CD14-positive monocyte (primary cell): ENCODE measurements at regions not wholly inside any gene's neighbourhood (a gene's known extent, or its start where the extent isn't known, plus 50 kb on each side); places are given as distances from the start of the nearest gene placed in this dataset.

Experiments used
- DNase-seq, 3 donors: peaks; one replicate each; pipeline ENCODE4 v3.0.0-alpha.2; 2011 to 2022
- H2AFZ ChIP-seq: 2 replicates; pipeline ENCODE4 v1.6.0; 2012; ENCODE audit warnings: mild to moderate bottlenecking, low read depth, low read length, inconsistent platforms; ENCODE audit not compliant: insufficient read depth, poor library complexity, severe bottlenecking
- H3K27ac ChIP-seq, 2 donors: 1 replicate in 1 of 2; 2 replicates in 1 of 2; pipeline ENCODE4 v1.5.1; 2012 to 2013; ENCODE audit warnings: low read length in 2 of 2, control low read depth in 1 of 2, inconsistent platforms in 1 of 2, low read depth in 1 of 2, mild to moderate bottlenecking in 1 of 2
- H3K27me3 ChIP-seq, 2 donors: one replicate each; pipeline versions ENCODE4 v1.6.0 to v1.6.1; 2011 to 2013; ENCODE audit warnings: low read length in 2 of 2; ENCODE audit not compliant: control insufficient read depth in 2 of 2, insufficient read depth in 2 of 2
- H3K36me3 ChIP-seq, 2 donors: replicated peaks in 1 of 2; 1 replicate in 1 of 2; 2 replicates in 1 of 2; pipeline versions ENCODE4 v1.5.1 to v1.6.1; 2012 to 2013; ENCODE audit warnings: low read length in 2 of 2, control low read depth in 1 of 2, inconsistent platforms in 1 of 2, mild to moderate bottlenecking in 1 of 2; ENCODE audit not compliant: insufficient read depth in 2 of 2, control insufficient read depth in 1 of 2
- H3K4me1 ChIP-seq, 2 donors: 1 replicate in 1 of 2; 2 replicates in 1 of 2; pipeline versions ENCODE4 v1.5.1 to v1.6.1; 2012 to 2013; ENCODE audit warnings: low read length in 2 of 2, control low read depth in 1 of 2, inconsistent platforms in 1 of 2, mild to moderate bottlenecking in 1 of 2, moderate library complexity in 1 of 2; ENCODE audit not compliant: insufficient read depth in 2 of 2, control insufficient read depth in 1 of 2
- H3K4me2 ChIP-seq: replicated peaks from 2 replicates; pipeline ENCODE3; 2012; ENCODE audit warnings: low read length, moderate library complexity, mild to moderate bottlenecking; ENCODE audit not compliant: poor library complexity, severe bottlenecking; ENCODE audit errors: extremely low read depth
- H3K4me3 ChIP-seq, 3 experiments: fragments of 200-600 bp in 1 of 3; sonication (generic) in 1 of 3; replicated peaks in 1 of 3; 1 replicate in 2 of 3; 2 replicates in 1 of 3; pipeline ENCODE4 v1.5.1; 2011 to 2013; ENCODE audit warnings: low read length in 3 of 3, mild to moderate bottlenecking in 3 of 3, control low read depth in 2 of 3, low read depth in 2 of 3, inconsistent platforms in 1 of 3, moderate library complexity in 1 of 3
- H3K79me2 ChIP-seq: 2 replicates; pipeline ENCODE4 v1.6.0; 2012; ENCODE audit warnings: mild to moderate bottlenecking, control low read depth, inconsistent platforms, low read length, moderate library complexity; ENCODE audit not compliant: insufficient read depth
- H3K9ac ChIP-seq: 2 replicates; pipeline ENCODE4 v1.6.0; 2017; ENCODE audit warnings: low read length, mild to moderate bottlenecking; ENCODE audit not compliant: insufficient read depth, poor library complexity, severe bottlenecking
- H3K9me3 ChIP-seq, 2 donors: replicated peaks in 1 of 2; 1 replicate in 1 of 2; 2 replicates in 1 of 2; pipeline versions ENCODE4 v1.5.1 to v1.6.1; 2012 to 2013; ENCODE audit warnings: low read length in 2 of 2, control low read depth in 1 of 2; ENCODE audit not compliant: control insufficient read depth in 1 of 2, insufficient read depth in 1 of 2
- H4K20me1 ChIP-seq: 2 replicates; pipeline ENCODE4 v1.6.0; 2012; ENCODE audit warnings: mild to moderate bottlenecking, low read length, control low read depth, moderate library complexity; ENCODE audit not compliant: insufficient read depth
- H3K27ac Mint-ChIP-seq, 7 donors: one replicate each; pipeline ENCODE4 v1.8.0; 2020; ENCODE audit warnings: mild to moderate bottlenecking in 7 of 7, mixed read lengths in 7 of 7, moderate library complexity in 6 of 7, inconsistent platforms in 2 of 7
- H3K27me3 Mint-ChIP-seq, 3 donors: one replicate each; pipeline ENCODE4 v1.8.0; 2021 to 2022; ENCODE audit warnings: low read depth in 3 of 3, mild to moderate bottlenecking in 3 of 3, mixed read lengths in 3 of 3, moderate library complexity in 3 of 3, inconsistent platforms in 1 of 3
- H3K36me3 Mint-ChIP-seq, 2 donors: one replicate each; pipeline ENCODE4 v1.8.0; 2020; ENCODE audit warnings: mixed read lengths in 2 of 2, inconsistent platforms in 1 of 2, mild to moderate bottlenecking in 1 of 2
- H3K4me1 Mint-ChIP-seq: one replicate; pipeline ENCODE4 v1.8.0; 2020; ENCODE audit warnings: mild to moderate bottlenecking, mixed read lengths
- H3K4me3 Mint-ChIP-seq, 2 donors: one replicate each; pipeline ENCODE4 v1.8.0; 2020; ENCODE audit warnings: mild to moderate bottlenecking in 2 of 2, mixed read lengths in 2 of 2, moderate library complexity in 1 of 2
- H3K9me3 Mint-ChIP-seq, 7 donors: one replicate each; pipeline ENCODE4 v1.8.0; 2020 to 2022; ENCODE audit warnings: mixed read lengths in 7 of 7, mild to moderate bottlenecking in 6 of 7, moderate library complexity in 6 of 7, inconsistent platforms in 2 of 7
- WGBS: methylation state at CpG from one replicate; pipeline ENCODE4 v1.1.5; 2013; ENCODE audit warnings: missing lambda C conversion rate; ENCODE audit not compliant: insufficient coverage; 5-methylcytosine and 5-hydroxymethylcytosine counted together
- intact Hi-C, 2 donors: fragments of 100-400 bp; cut with micrococcal nuclease; formaldehyde crosslinking; loops; one replicate each; pipeline versions ENCODE4 v1.15.0 to v1.15.1; 2023
- TF ChIP-seq, protein P1 (sequence below): fragments of 200-600 bp; IDR thresholded peaks from one replicate; pipeline ENCODE4 v1.8.0; 2022; ENCODE audit warnings: antibody characterized with exemption, mild to moderate bottlenecking

DNA sequence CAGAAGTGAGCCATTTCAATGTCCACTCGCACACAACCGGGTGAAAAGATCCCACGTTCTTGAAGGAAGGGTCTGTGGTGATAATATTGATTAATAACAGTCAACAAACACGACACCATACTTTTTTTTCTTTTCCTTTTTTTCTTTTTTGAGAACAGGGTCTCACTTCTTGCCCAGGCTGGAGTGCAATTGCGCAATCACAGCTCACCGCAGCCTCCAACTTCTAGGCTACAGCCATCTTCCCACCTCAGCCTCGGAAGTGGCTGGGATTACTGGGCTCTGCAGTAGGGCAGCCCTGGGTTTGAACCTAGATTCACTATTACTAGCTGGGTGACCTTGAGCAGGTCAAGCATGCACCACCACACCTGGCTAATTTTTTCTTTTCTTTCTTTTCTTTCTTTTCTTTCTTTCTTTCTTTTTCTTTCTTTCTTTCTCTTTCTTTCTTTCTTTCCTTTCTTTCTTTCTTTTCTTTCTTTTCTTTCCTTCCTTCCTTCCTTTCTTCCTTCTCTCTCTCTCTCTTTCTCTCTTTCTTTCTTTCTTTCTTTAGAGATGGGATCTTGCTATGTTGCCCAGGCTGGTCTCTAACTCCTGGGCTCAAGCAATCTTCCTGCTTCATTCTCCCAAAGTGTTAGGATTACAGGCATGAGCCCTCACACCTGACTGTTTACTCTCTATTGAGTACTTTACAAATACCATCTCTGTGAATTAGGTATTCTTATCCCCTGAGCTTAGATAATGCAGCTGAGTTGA, 123.9 kb downstream of the SNX5 start:
- H3K4me1 Mint-ChIP-seq, result peaks cover 19% of the 10 kb centered on the region
- H3K27ac ChIP-seq, result no peak overlapping the region
- intact Hi-C loops, result no loop called here

DNA sequence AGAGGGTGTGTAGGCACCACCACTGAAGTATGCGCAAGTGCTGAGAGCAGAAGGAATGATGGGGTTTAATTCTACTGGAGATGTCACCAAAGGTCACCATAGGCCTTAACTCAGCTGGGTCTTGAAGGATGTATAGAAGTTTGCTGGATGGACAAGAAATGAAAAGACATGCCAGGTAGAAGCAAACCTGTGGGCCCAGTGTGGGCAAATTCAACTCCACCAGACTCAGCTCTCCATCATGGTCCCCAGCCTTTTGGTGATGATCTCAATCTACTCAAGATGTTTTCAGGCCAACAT, 124.5 kb downstream of the SNX5 start:
- peaks cover 1 to 10% (median 4%) of the 10 kb centered on the region in 3 donors for H3K27me3 Mint-ChIP-seq
- H3K4me1 ChIP-seq, result peaks cover 0 to 4% of the 10 kb centered on the region in 2 donors
- no peaks in the 10 kb centered on the region for H3K36me3 Mint-ChIP-seq

More for the DNA sequence above, 123.9 kb downstream of the SNX5 start:
- Histone ChIP-seq H3K27me3 (no peaks in the 10 kb centered on the region), H3K9ac (no peak overlapping the region), H2AFZ (no peak overlapping the region), H3K79me2 (no peaks in the 10 kb centered on the region), H4K20me1 (no peaks in the 10 kb centered on the region), H3K9me3 (peaks cover 0 to 3% of the 10 kb centered on the region in 2 donors), H3K4me3 (no peak overlapping the region), H3K36me3 (no peaks in the 10 kb centered on the region), H3K4me1 (peaks cover 0 to 4% of the 10 kb centered on the region in 2 donors), H3K4me2 (no peak overlapping the region)
- peaks cover 1 to 10% (median 4%) of the 10 kb centered on the region in 3 donors for H3K27me3 Mint-ChIP-seq
- no peaks in the 10 kb centered on the region for H3K36me3 Mint-ChIP-seq
- peaks cover 0 to 5% (median 0%) of the 10 kb centered on the region in 7 donors for H3K9me3 Mint-ChIP-seq
- 56% methylated on average over 3 of the region's 7 CpGs for WGBS
- DNase-seq, result no peak
- TF ChIP-seq, protein P1, sequence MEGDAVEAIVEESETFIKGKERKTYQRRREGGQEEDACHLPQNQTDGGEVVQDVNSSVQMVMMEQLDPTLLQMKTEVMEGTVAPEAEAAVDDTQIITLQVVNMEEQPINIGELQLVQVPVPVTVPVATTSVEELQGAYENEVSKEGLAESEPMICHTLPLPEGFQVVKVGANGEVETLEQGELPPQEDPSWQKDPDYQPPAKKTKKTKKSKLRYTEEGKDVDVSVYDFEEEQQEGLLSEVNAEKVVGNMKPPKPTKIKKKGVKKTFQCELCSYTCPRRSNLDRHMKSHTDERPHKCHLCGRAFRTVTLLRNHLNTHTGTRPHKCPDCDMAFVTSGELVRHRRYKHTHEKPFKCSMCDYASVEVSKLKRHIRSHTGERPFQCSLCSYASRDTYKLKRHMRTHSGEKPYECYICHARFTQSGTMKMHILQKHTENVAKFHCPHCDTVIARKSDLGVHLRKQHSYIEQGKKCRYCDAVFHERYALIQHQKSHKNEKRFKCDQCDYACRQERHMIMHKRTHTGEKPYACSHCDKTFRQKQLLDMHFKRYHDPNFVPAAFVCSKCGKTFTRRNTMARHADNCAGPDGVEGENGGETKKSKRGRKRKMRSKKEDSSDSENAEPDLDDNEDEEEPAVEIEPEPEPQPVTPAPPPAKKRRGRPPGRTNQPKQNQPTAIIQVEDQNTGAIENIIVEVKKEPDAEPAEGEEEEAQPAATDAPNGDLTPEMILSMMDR, result no peak
- H3K27ac Mint-ChIP-seq, result no peak overlapping the region
- H3K4me3 Mint-ChIP-seq, result peak overlapping the region in 1 of 2 donors; percentile 23

More for the DNA sequence above, 124.5 kb downstream of the SNX5 start:
- no peak overlapping the region for H3K4me2 ChIP-seq
- TF ChIP-seq, protein P1, result no peak
- peaks cover 0 to 3% (median 0%) of the 10 kb centered on the region in 7 donors for H3K9me3 Mint-ChIP-seq
- no peak overlapping the region for H3K9ac ChIP-seq
- no peak overlapping the region for H2AFZ ChIP-seq
- WGBS, result 100% methylated on average over 1 of the region's 1 CpG
- no peaks in the 10 kb centered on the region for H3K9me3 ChIP-seq
- no peaks in the 10 kb centered on the region for H3K79me2 ChIP-seq
- H3K27me3 ChIP-seq, result no peaks in the 10 kb centered on the region
- no peaks in the 10 kb centered on the region for H4K20me1 ChIP-seq
- peaks cover 19% of the 10 kb centered on the region for H3K4me1 Mint-ChIP-seq
- no peak for DNase-seq
- no peak overlapping the region for H3K27ac Mint-ChIP-seq
- intact Hi-C loops, result no loop called here
- no peaks in the 10 kb centered on the region for H3K36me3 ChIP-seq
- H3K27ac ChIP-seq, result no peak overlapping the region
- H3K4me3 Mint-ChIP-seq, result peak overlapping the region in 1 of 2 donors; percentile 68
- H3K4me3 ChIP-seq, result no peak overlapping the region
